GM12874 (cell line): ENCODE measurements at regions not wholly inside any gene's neighbourhood (a gene's known extent, or its start where the extent isn't known, plus 50 kb on each side); places are given as distances from the start of the nearest gene placed in this dataset.

ENCODE experiments used
- CTCF ChIP-seq: IDR thresholded peaks from 2 replicates; pipeline ENCODE4 v1.5.1; 2011; ENCODE audit warnings: low read depth, mild to moderate bottlenecking, control low read depth, low read length, moderate library complexity; ENCODE audit not compliant: insufficient read depth

GRCh38 chr3:145032791-145033190 lies 1061.2 kb downstream of the DIPK2A start:
- TF ChIP-seq CTCF, result no peak

GRCh38 chr3:145035682-145036081 lies 1064.1 kb downstream of the DIPK2A start:
- TF ChIP-seq CTCF, result no peak

DNA sequence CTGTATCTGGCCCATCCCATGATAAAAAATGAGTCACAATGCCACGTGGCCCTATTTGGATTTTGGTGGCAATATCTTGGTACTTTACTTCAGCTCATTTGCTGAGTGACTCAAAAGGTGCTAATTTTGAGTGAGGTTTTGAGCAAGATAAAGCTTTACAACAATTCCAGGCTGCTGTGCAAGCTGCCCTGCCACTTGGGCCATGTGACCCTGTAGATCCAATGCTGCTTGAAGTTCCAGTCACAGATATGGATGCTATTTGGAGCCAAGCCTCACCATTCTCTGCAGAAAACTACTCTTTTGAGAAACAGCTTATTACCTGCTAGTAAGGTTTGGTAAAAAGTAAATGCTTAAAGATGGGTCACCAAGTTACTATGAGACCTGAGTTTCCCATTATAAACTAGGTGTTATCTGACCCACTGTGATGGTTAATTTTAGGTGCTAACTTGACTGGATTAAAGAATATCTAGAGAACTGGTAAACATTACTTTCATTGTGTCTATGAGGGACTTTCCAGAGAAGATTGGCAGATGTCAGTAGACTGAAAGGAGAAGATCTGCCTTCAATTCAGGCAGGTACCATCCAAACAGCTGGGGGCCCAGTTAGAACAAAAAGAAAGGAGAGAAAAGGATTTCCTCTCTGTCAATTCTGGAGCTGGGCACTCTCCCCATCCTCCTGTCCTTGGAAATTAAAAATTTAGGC lies 1083.9 kb downstream of the DIPK2A start:
- no peak for TF ChIP-seq CTCF

GRCh38 chr3:145058483-145058882 lies 1086.9 kb downstream of the DIPK2A start:
- TF ChIP-seq CTCF, result no peak

GRCh38 chr3:145063616-145064015 lies 1092.0 kb downstream of the DIPK2A start:
- no peak for TF ChIP-seq CTCF

DNA sequence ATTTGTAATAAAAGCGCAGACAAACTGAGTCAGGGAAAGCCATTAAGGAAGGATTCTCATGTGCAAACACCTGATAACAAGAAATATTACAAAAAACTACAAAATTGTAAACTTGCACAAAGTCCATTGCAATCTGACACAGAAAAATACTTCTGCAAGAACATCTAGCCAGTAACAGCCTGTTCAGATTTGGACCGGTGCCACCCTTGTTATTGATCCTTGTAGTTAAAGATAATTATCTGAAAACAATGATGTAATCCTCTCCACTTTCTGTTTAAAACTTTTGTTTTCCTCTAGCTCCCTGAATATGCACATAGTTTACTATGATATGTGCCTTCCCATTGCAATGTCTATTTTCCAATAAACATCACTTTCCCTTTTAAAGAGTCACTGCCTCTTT lies 1090.2 kb downstream of the PLOD2 start:
- no peak for TF ChIP-seq CTCF

GRCh38 chr3:145079436-145079835 lies 1081.5 kb downstream of the PLOD2 start:
- no peak for TF ChIP-seq CTCF
